HG02610 (cell line): ENCODE measurements at regions not wholly inside any gene's neighbourhood (a gene's known extent, or its start where the extent isn't known, plus 50 kb on each side); places are given as distances from the start of the nearest gene placed in this dataset.
A peak's percentile ranks its signal among the peaks of the same experiment; 100 is the strongest.
"Not testable (repeated sequence)": the region's sequence is repeated elsewhere in the genome, so short reads cannot be mapped to it uniquely, and the experiment has no call there.

Experiments used
- ATAC-seq: cut with Tn5 transposase; IDR thresholded peaks from one replicate; pipeline ENCODE4 v1.9.1; 2021; ENCODE audit warnings: mild to moderate bottlenecking, moderate library complexity; ENCODE audit not compliant: unreplicated experiment

- ATAC-seq: peak; percentile 83
Observed at GRCh38 chr21:5128261-5128660, 5393.1 kb upstream of the TPTE start.

GRCh38 chr21:5133824-5134223 lies 5387.6 kb upstream of the TPTE start:
- ATAC-seq: not testable (repeated sequence)

DNA sequence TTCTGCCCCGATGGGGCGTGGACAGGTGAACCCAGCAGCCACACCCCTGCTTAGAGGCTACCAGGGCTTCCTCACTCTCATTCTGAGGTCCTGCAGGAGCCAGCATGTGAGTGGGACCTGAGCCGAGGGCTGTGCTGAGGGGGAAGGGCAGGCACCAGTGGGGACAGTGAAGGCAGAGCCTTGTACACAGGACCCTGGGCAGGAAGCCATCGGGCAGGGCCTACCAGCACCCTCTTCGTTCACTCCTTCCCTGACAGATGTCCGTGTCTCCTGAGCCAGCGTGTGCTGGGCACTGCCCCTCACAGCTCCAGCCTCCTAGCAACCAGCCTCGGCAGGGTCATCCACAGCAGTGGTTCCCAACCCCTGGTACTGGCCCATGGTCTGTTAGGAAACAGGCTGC lies 5385.0 kb upstream of the TPTE start:
- ATAC-seq: not testable (repeated sequence)

- not testable (repeated sequence) for ATAC-seq
Observed at GRCh38 chr21:5137006-5137405, 5384.4 kb upstream of the TPTE start.

DNA sequence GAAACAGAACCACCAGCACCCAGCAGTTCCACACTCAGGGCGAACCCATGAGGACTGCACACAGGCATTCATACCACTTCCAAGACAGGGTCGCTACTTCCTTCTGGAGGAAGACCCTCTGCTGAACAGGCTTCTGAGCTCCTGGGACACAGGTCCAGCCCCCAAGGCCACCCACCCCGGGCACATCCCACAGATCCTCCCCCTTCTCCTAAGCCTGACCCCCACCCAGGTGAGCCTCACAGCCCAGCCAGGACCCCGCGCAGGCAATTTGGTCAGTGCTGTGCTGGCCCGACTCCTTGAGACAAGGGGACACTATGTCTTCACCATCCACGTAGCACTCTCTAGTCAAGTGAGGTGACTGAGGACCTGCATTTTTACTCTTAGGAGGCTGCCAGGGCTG lies 5382.7 kb upstream of the TPTE start:
- ATAC-seq: not testable (repeated sequence)

DNA sequence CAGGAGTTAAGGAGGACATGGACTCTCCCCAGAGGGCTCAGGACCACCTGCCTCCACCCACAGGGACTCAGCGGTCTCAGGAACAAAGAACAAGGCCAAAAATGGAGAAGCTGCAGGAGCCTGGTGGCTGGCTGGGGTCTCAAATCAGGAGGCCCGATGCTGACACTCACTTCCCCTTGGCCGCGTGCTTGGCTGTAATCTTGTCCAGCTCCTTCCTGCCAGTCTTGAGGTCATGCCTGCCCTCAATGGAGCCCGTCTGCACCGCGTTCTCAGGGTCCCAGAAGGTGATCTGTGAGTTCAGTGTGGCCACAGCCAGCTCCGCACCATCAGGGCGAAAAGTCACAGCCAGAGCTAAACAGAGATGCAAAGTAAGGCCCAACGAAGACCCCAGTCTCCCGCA lies 5381.9 kb upstream of the TPTE start:
- ATAC-seq: not testable (repeated sequence)

DNA sequence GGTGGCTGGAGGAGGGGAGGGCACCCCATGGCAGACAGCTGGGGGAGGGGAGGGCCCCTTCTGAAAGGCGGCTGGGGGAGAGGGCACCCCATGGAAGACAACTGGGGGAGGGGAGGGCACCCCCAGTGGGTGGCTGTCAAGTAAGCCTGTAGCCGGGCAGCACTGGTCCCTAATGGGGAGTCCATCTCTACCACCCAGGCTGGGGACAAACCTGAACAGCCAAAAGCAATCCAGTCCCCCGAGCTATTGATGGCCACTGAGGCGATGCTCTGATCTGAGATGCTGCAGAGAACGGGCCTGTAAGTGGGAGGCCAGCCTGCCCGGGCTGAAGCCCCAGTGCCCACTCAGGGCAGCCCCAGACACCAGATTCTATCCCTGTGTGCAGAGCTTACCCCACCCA lies 5378.4 kb upstream of the TPTE start:
- not testable (repeated sequence) for ATAC-seq

- ATAC-seq: not testable (repeated sequence)
Observed at GRCh38 chr21:5144731-5145130, 5376.7 kb upstream of the TPTE start.

- not testable (repeated sequence) for ATAC-seq
Observed at GRCh38 chr21:5147685-5148084, 5373.7 kb upstream of the TPTE start.

GRCh38 chr21:5149222-5149621 lies 5372.2 kb upstream of the TPTE start:
- not testable (repeated sequence) for ATAC-seq

GRCh38 chr21:5153842-5154640 lies 5367.3 kb upstream of the TPTE start:
- not testable (repeated sequence) for ATAC-seq

DNA sequence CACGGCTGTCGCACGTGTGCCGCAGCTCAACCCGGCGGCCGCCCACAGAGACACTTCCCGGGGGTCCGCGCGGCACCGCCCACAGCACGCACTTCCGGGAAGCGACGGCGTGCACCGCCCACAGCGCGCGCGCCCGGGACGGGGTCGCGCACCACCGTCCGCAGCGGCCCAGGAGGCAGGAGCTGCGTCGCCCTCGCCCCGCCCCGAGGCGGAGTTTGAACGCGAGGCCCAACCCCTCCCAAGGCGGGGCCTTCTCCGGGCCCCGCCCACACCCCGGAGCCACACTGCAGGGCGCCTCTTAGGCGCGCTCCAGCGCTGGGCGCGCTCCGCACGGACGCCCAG lies 5366.8 kb upstream of the TPTE start:
- ATAC-seq: peak; percentile 87

- ATAC-seq: not testable (repeated sequence)
Observed at GRCh38 chr21:5162693-5163574, 5358.4 kb upstream of the TPTE start.

DNA sequence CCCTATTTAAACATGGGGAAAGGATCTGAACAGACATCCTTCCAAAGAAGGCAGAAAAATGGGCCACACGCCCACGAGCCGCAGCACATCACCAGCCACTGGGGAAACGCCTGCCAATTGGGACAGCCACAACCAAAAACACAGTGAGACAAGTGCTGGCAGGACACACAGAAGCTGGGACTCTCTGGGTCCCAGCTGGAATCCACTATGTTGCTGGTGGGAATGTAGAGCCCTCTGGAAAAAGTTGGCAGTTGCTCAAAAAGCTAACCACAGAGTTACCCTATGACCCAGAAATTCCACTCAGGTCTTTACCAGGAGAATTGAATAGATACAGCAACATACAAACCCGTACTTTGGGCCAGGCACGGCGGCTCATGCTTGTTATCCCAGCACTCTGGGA lies 5355.6 kb upstream of the TPTE start:
- ATAC-seq: not testable (repeated sequence)
